ENCODE measurements at regions not wholly inside any gene's neighbourhood (a gene's known extent, or its start where the extent isn't known, plus 50 kb on each side); places are given as distances from the start of the nearest gene placed in this dataset.

GRCh38 chr7:54859066-54859465, 100.1 kb upstream of the SEC61G start:
- Mint-ChIP-seq H3K27me3 (ENCODE audit: low read depth) (no peaks in the 10 kb centered on the region), H3K4me3 (ENCODE audit: unreplicated experiment) (no peak overlapping the region), H3K4me1 (ENCODE audit: low read depth) (peaks cover 33% of the 10 kb centered on the region), H3K36me3 (ENCODE audit: low read depth) (peaks cover 4% of the 10 kb centered on the region), H3K27ac (ENCODE audit: unreplicated experiment) (no peak overlapping the region), H3K9me3 (ENCODE audit: low read depth) (peaks cover 11% of the 10 kb centered on the region)
- DNase-seq (ENCODE audit: low spot score), result no peak
- no peak for TF ChIP-seq CTCF (IDR thresholded peaks at IDR 0.05)

- Mint-ChIP-seq H3K27ac (ENCODE audit: unreplicated experiment) (no peak overlapping the region), H3K4me1 (ENCODE audit: low read depth) (peaks cover 33% of the 10 kb centered on the region), H3K9me3 (ENCODE audit: low read depth) (peaks cover 7% of the 10 kb centered on the region), H3K36me3 (ENCODE audit: low read depth) (peaks cover 1% of the 10 kb centered on the region), H3K27me3 (ENCODE audit: low read depth) (no peaks in the 10 kb centered on the region), H3K4me3 (ENCODE audit: unreplicated experiment) (no peak overlapping the region)
- no peak for TF ChIP-seq CTCF (IDR thresholded peaks at IDR 0.05)
- DNase-seq (ENCODE audit: low spot score), result no peak
Observed at GRCh38 chr7:54859545-54859944, 100.5 kb upstream of the SEC61G start.

GRCh38 chr7:54860003-54860775, 101.2 kb upstream of the SEC61G start:
- H3K27me3 Mint-ChIP-seq (ENCODE audit: low read depth), result no peaks in the 10 kb centered on the region
- H3K36me3 Mint-ChIP-seq (ENCODE audit: low read depth), result no peaks in the 10 kb centered on the region
- H3K4me3 Mint-ChIP-seq (ENCODE audit: unreplicated experiment), result no peak overlapping the region
- peaks cover 4% of the 10 kb centered on the region for H3K9me3 Mint-ChIP-seq (ENCODE audit: low read depth)
- no peak overlapping the region for H3K27ac Mint-ChIP-seq (ENCODE audit: unreplicated experiment)
- H3K4me1 Mint-ChIP-seq (ENCODE audit: low read depth), result peaks cover 33% of the 10 kb centered on the region
- TF ChIP-seq CTCF (IDR thresholded peaks at IDR 0.05), result no peak
- no peak for DNase-seq (ENCODE audit: low spot score)

GRCh38 chr7:54860843-54861242, 101.8 kb upstream of the SEC61G start:
- H3K4me3 Mint-ChIP-seq (ENCODE audit: unreplicated experiment), result no peak overlapping the region
- peaks cover 4% of the 10 kb centered on the region for H3K9me3 Mint-ChIP-seq (ENCODE audit: low read depth)
- peaks cover 33% of the 10 kb centered on the region for H3K4me1 Mint-ChIP-seq (ENCODE audit: low read depth)
- no peak overlapping the region for H3K27ac Mint-ChIP-seq (ENCODE audit: unreplicated experiment)
- no peaks in the 10 kb centered on the region for H3K36me3 Mint-ChIP-seq (ENCODE audit: low read depth)
- peak; percentile 24 for TF ChIP-seq CTCF (IDR thresholded peaks at IDR 0.05)
- no peak for DNase-seq (ENCODE audit: low spot score)
- H3K27me3 Mint-ChIP-seq (ENCODE audit: low read depth), result no peaks in the 10 kb centered on the region

GRCh38 chr7:54864663-54865062, 105.7 kb upstream of the SEC61G start:
- no peak for TF ChIP-seq CTCF (IDR thresholded peaks at IDR 0.05)
- H3K36me3 Mint-ChIP-seq (ENCODE audit: low read depth), result no peaks in the 10 kb centered on the region
- no peak overlapping the region for H3K27ac Mint-ChIP-seq (ENCODE audit: unreplicated experiment)
- H3K9me3 Mint-ChIP-seq (ENCODE audit: low read depth), result no peaks in the 10 kb centered on the region
- peaks cover 8% of the 10 kb centered on the region for H3K4me1 Mint-ChIP-seq (ENCODE audit: low read depth)
- no peak overlapping the region for H3K4me3 Mint-ChIP-seq (ENCODE audit: unreplicated experiment)
- DNase-seq (ENCODE audit: low spot score), result no peak
- H3K27me3 Mint-ChIP-seq (ENCODE audit: low read depth), result no peaks in the 10 kb centered on the region
